HCEC 1CT (cell line): ENCODE measurements at regions not wholly inside any gene's neighbourhood (a gene's known extent, or its start where the extent isn't known, plus 50 kb on each side); places are given as distances from the start of the nearest gene placed in this dataset.
"Not testable (repeated sequence)": the region's sequence is repeated elsewhere in the genome, so short reads cannot be mapped to it uniquely, and the experiment has no call there.

Experiments used
- DNase-seq: peaks from one replicate; pipeline ENCODE4 v3.0.0-alpha.2; 2017

DNA sequence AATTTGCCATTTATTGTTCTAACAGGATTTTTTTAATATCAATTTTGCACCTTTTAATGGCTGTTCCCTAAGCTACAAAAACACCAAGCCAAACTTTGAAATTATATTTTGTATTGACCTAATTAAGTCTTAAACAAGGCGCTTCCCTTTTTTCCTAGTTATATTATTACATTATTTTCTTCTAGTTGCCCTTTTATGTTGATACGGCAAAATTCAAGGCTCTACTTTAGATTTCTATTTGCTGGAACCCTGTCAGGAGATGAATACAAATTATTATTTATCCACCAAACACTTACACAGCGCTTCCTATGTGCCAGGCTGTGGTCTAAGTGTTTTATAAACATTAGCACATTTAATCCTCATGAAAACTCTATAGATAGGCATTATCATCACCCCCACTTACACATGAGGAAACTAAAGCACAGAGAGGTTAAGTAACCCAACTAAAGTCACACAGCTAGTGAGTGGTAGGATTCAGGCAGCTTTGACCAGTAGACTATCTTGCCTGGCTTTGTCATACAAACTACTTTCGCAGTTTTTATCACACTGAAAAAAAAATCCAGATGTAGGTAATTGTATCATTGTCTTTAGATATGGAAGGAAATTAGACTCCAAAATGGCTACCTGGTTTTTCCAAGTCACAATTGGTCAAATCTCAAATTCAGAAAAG, 456.5 kb downstream of the STK39 start:
- no peak for DNase-seq

DNA sequence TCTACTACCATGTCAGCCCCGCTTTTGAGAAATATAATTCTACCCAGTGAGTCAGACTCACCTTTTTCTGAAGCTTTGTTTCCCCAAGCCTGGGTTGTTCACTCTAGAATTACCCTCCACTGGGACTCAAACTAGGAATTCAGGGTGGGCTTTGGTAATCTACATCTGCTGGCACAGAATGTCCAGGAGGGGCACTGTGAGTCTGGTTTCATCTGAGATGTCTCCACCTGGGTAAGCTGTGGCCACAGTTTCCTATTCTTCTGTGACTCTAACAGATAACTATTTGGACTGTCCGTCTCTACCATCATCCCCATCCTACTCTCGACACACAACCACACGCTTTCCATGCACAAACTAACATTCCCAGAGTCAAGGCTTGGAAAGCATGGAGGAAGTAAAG, 457.2 kb downstream of the STK39 start:
- DNase-seq, result no peak

DNA sequence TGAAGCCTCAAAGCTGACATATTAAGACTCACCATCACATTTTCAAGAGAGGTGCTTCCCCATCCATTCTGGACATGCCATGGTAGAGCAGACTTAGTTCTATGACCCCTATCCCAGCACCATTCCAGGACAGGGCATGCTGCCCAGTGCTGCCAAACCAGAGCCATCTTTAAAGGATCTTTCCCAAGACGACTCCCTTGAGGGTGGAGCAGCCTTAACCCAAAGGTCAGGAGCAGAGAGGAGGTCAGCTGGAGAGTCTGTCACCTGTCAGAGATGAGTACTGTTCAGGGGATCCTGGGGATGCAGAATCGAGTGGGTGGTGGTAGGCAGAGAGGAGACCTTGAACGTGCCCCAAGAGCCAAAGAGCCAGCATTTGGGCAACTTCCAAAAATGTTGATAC, 459.8 kb downstream of the STK39 start:
- no peak for DNase-seq

DNA sequence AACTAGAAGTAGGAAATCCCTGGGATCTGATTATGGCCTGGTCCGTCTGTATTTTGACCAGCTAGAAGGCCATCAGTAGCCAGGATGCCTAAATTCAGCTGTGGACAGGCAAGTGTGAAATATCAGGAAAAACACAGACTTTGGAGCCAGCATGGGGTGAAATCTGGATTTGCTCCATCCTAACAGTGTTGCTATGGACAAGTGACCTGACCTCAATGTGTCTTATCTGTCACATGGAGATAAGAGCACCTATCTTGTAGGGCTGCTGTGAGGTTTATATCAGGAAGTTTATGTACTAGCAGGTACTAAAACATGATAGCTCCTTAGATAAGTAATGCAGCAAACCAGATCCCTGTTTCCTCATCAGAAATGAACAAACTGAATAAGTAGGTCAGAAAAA, 460.4 kb downstream of the STK39 start:
- no peak for DNase-seq

DNA sequence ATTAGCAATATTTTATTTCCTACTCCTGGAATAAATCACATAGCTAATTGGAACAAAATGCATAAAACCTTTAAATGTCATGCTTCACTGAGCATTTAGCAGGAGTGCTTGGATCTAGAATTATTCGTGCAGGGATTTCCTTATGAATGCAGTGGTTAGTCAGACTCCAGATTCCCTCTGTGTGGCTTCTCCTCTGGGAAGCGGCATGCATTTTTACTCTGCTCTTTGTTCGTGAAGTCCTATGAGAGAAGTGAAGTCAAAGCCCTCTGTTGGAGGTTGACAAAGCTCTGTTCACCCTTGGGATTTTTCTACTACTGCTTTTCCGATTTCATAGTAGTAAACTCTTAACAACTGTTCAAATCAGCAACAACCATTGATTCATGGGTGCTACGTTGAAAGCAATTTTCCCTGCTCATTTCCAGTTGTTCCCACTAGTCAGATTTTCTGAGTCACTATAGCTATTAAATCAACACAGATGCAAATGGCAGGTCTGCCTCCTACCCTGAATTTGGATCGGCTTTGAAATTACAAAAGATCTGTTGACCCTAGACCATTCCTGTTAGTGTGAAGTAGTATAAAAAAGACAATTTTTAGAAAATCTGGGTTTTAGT, 461.7 kb downstream of the STK39 start:
- no peak for DNase-seq

DNA sequence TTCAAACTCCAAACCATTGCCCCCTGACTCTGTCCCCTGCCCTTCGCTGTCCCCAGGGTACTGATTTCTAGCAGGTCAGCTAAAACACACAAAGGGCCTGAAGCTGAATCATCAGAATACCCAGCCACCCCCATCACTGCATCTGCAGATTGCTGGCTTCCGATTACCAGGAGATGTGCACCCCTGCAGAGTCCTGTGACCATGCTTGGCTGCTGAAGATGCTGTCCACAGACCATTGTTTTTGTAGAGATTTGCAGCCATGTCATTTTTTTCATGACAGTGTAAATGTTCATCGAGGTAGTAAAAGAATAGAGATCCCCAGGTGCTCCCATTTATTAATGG, 463.3 kb downstream of the STK39 start:
- DNase-seq, result no peak

DNA sequence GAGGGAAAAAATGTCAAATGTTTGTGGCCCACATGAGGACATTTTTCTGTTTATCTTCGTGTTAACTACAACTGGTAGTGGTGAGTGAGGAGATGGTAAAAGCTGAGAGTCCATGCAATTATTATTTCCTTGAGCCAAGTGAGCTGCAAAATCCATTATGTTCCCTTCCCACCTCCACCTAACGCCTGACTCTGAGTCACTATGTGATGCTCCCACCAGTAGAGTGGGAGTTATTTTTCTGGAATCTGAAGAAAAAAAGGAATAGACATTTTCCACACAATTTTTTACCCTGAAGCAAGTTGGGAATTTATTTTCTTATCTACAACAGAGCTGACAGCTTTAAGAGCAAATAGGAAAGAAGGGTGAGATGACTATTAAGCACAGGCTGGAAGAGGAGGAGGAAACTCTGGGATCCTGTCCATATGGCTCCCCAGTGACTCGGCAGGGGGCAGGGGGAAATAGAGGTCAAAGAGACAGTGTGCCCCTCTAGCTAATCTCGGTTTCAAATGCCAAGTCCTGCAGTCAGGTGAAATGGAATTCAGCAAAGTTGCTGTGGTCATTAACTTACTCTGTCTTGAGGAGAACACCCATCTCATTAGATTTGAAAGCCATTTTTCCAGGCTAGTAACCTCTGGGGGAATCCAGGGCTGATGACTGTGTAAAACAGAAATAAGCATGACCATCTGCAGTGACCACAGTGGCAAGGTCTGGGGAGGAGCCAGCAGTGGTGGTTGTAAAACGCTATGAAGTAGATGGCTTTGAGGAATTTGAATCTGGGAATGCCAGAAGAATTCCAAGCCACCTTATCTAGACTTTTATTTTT, 463.9 kb downstream of the STK39 start:
- DNase-seq, result peak; percentile 55

DNA sequence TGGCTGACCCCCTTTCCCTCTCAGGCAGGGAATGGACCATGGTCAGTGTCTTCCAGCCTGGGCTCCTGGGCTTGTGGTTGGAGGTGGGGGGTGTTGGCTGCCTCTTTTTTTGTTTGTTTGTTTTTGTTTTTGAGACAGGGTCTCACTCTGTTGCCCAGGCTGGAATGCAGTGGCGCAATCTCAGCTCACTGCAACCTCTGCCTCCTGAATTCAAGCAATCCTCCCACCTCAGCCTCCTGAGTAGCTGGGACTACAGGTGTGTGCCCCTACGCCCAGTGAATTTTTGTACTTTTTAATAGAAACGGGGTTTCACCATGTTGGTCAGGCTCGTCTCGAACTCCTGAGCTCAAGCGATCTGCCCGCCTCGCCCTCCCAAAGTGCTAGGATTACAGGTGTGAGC, 465.8 kb downstream of the STK39 start:
- DNase-seq, result not testable (repeated sequence)

DNA sequence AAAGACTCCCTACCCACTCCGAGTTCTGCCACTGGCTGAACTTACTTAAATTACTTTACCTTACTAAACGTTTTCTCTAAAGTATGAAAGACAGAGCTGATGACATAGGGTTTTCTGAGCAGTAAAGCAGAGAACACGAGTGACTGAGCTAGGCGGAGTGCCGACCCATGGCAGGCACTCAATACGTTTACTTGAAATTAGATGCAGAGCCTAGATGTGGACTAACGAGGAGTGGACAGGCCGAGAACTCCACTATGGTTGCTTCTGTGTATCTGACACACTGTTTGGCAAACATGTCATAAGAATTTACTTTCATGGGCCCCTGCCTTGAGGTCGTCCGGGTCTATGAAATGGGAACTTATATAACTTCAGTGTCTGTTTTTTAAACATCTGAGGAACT, 471.0 kb downstream of the STK39 start:
- DNase-seq, result no peak

DNA sequence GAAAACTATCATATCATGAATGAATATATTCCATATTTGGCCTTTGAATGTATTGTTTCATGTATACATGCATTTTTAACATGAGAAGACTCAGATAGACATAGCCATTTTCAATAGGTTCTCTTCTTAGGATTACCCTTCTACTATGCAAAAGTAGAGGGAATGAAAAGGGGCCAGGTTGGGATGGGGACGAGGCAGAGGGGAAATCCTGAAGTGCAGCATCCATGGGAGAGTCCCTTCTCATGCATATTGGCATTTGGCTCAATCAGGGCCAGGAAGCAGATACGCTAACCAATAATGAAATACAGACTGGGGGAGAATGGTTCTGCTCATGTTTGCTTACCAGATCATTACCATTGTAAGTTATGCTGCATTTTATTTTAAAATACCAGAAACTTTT, 475.8 kb downstream of the STK39 start:
- no peak for DNase-seq

DNA sequence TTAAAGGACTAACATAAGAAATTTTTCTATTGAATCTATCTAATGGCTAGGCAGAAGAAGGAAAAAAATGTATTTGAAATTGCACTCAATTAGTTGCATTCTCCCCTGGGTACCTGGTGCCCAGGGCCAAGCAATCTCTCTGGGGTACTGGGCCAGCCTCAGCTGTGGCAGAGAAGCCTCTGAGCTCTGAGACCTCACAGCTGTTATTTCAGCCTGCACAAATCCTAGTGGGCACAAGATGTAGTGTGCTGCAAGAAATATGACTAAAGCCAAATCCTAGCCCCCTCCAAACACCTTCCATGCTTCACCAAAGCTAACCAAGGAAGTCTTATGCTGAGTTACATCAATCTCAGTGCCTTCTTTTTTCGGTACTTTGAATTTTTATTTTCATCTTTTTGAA, 478.4 kb downstream of the STK39 start:
- DNase-seq, result no peak

DNA sequence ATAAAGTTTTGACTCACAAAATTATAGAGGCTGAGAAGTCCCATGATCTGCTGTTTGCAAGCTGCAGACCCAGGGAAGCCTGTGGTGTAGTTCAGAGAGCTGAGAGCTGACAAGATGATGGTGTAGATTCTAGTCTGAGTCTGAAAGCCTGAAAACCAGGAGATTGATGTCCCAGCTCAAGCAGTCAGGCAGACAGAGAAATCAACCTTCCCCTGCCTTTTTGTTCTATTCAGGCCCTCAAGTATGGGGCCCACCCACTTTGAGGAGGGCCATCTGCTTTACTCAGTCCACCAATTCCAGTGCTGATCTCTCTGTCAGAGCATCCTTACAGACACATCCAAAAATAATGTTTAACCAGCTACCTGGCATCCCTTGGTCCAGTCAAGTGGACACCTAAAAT, 479.6 kb downstream of the STK39 start:
- DNase-seq, result no peak

DNA sequence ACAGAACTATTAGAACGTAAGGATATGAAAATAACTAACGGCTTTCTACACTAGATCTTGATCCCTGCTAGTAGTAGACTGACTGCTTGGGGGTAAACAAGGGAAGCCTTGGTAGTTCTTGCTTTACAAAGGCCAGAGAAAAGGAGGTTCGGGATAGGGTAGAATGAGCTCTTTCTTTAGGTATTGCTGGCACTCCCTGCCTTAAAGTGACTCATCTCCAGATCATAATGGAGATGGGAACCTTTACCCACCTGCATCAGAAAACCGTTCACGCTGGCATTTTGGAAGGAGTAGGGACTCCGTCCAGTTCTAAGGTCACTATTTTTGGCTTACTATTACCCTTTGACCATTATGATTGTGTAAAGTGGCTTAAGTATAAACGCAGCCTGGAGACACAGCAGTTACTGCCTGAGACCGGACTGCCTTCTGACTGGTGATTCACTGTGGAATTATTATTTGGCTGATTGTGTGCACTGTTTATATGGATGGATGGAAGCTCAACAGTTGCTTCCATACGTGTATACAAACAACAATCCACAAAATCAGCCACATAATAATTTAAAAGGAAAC, 482.5 kb downstream of the STK39 start:
- DNase-seq, result peak; percentile 25

DNA sequence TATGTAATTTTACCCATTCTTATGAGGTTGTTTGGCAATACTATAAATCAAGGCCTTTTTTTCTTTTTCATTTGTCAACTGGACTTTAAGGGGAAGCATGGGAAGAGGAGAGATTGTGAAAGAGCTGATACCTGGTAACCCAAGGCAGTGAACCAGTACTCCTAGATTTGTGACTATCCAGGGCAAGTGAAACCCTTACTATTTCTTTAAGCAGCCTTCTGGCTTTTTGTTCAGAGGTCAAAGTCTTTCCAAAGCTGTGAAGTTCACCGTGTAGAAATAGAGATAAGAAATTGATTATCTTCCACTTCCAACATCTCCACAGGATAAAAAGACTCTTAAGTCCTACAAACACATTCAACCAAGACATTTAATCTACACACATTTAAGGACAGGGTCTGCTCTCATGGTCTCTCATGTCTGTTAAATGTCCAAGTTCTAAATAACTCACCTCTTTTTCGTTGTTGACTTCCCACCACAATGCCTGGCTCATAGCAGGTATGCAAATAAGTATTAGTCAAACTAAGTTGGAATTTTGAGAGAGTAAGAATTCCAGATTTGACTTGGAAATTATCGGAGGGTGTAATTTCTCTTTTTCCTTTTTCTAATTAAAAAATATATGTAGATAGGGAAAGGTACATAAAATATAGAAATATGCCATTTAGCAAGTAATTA, 485.8 kb downstream of the STK39 start:
- DNase-seq, result no peak

DNA sequence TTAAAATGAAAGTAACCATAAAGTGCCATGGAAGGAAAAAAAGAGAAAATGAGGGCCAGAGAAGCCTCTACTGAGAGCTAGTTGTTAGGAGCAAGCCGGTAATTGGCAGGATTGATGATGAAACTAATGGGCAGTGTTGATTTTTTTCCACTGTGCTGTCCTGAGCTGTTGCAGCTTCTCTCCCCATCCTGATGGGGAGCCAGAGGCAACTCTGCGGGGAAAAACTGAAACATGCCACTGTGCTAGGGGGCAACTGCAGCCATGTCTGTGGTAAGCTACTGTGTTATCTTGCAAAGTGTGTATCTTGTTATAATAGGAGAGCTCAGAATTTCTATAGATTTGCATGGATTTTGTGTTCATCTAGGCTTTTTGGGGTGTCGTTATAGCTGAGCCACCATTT, 487.9 kb downstream of the STK39 start:
- DNase-seq, result no peak

DNA sequence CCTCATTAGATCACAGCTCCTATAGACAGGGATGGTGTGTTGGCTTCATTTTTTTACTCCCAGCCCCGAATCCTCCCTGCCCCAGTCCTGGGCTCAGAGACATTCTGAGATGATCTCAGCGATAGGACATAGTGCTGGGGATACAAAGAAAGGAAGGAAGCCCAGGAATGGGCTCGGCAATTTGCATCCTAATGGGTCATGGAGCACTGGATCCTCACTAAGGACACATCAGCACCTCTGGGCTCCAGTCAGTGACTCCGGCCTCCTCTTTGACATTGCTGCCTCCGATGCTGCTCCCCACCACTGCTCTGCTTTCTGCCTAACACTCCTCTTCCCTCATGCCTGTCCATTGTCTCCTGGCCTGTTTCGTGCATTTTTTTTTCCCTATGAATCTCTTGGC, 489.1 kb downstream of the STK39 start:
- DNase-seq, result no peak

DNA sequence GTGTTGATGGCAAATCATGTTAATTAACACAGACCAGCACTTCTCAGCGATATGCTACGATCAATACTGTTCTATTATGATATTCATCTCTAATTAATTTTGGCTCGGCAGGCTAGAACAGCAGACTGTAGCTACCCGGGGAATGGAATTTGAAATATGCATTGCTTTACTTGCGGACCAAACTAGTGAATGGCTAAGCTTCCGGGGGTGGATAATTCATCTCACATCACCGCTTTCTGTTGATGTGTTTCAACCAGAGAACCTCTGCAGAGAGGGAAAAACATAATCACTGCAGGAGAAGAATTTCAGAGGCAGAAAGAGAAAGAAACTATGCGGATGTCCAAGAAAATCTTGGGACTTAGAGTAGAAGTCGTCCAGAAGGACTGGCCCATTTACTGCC, 490.9 kb downstream of the STK39 start:
- DNase-seq, result no peak

DNA sequence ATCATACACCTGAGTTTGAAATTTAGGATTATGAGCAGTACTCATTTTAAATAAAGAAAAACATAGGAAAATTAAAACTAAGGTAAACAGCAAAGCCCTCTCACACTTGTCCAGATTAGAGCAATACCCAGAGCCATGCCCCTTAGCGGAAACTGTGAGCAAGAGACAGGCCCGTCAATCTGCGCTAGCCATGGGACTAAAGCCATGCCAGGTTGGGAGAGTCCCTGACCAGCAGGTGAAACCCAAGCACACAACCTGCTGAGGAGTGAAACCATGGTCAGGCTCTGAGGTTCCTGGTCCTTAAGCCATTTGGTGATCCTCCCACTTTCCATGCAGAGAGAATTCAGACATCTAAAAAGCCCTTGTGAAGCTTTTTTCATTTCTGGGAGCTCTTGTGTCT, 494.3 kb downstream of the STK39 start:
- no peak for DNase-seq

DNA sequence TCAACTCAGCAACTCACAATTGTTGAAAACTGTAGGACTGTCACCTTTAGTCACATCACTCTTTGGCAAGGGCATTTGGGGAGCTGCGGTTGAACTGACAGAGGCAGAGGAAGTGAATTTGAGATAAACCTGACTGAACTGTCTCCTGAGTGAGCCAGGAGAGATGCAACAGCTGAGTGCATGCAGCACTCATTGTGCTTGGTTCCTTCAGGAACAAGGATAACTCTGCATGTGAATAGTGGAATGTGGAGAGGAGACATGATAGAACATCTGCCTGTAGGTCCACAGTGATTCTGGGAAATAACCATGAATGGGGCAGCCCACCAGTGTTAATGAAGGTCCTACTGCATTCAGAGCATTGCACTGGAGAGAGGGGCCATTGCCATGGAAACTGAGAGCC, 494.7 kb downstream of the STK39 start:
- no peak for DNase-seq

DNA sequence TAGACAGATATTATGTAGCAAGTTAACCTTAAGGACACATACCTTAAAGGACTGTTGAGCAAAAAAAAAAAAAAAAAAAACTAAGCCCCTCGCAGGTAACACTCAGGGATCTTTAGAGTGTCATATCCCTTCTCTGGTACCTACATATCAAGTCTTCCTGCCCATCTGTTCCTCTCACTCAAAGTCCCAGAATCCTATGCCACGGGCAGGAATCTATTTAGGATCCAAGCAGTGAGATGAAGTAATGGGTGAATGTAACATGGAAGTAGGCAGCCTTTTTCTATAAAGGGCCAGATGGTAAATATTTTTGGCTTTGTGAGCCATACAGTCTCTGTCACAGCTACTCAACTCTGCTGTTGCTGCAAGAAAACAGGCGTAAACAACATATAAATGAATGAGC, 496.7 kb downstream of the STK39 start:
- DNase-seq, result no peak

DNA sequence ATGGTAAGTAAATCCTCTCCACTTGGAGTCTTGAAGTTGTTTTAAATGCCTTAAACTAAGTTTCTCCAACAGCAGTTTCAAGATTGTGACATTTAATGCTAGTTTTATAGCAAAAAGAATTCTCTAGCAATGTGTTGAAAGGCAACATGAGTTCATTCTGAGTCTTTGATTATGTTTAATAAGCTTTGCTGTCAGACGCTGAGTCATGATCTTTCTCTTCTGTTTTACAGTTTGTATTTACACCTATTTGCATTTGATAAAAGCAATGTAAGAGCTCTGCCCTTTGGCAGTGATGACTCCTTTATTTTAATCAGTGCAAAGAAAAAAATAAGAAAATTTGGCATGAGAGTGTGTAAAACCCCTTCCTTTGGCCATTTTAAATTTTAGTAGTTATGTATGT, 497.7 kb downstream of the STK39 start:
- peak; percentile 65 for DNase-seq

DNA sequence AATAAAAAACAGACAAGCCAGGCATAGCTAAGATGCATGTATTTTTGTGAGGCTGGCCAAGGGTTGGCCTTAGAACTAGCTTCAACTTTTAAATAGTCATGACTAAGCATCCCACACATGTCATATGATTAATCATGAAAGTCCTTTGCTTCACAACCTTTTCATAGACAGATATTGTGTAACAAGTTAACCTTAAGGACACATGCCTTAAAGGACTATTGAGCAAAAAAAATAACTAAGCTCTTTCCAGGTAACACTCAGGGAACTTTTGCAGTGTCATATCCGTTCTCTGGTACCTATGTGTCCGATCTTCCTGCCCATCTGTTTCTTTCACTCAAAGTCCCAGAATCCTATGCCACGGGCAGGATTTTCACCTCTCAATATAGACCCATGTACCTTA, 498.4 kb downstream of the STK39 start:
- DNase-seq, result peak; percentile 72

DNA sequence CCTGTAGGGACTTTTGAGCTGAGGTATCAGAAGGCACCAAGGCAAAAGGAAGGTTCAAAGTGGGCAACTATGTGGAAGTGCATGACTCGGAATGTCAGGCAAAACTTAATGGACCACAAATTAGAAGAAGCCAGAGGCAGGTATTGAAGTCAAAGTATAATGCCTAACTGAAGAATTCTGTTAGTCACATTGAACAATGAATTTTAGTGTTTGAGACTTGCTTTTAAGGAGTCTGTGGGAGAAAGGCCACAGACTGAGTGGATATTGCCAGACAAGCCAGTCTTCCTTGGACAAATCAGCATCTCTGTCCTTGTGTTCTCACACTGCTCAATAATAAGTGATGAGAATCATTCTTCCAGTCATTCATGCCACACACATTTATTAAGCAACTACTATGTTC, 498.9 kb downstream of the STK39 start:
- DNase-seq, result no peak

DNA sequence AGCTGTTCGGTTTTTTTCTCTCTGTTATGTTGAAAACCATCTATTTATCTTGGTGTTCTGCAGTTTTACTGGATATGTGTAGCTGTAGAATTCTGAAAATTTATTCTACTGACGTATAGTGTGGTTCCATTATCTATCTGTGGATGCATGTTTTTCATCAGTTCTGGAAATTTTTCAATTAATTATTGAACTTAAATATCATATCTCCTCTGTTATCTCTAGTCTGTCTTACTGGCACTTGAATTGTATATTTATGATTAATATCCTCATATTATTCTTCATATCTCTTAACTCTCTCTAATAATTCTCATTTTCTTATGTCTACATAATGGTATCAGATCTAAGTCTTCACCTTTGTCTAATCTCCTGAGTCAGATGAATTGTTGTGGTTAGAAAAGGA, 501.7 kb downstream of the STK39 start:
- DNase-seq, result no peak
